OCI-LY1 (cell line): ENCODE measurements at regions not wholly inside any gene's neighbourhood (a gene's known extent, or its start where the extent isn't known, plus 50 kb on each side); places are given as distances from the start of the nearest gene placed in this dataset.

Experiments
- EZH2 ChIP-seq: fragments of 200-600 bp; sonication (generic), shearing (Covaris generic); IDR thresholded peaks from 2 replicates; pipeline ENCODE4 v1.8.0; 2017; ENCODE audit warnings: borderline replicate concordance, mixed run types, mild to moderate bottlenecking, antibody characterized with exemption, low read length, moderate library complexity, mixed read lengths
- TF ChIP-seq, protein P1 (sequence below): fragments of 200-600 bp; sonication (generic), shearing (Covaris generic); IDR thresholded peaks from 2 replicates; pipeline ENCODE4 v1.5.1; 2017; ENCODE audit warnings: mild to moderate bottlenecking, antibody characterized with exemption, low read length, moderate library complexity, mixed read lengths

DNA sequence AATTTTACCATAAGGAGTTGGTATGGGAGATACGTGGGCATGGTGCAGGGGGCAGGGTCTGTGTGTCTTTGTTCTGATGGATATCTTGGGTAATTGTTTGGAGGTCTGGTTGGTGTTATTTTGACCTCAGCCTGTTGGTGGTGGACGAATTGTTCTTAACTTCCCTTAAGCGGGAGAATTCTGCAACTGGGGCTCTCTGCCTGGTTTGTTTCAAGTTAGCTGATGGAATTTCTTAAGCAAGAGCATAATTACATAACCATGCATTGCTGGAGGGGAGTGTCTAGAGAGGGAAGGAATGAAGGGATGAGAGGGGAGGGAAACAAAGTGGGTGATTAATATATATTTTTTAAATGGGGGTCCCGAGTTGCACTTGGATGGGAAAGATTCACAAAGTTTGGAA lies 908.5 kb upstream of the RAG2 start:
- TF ChIP-seq, protein P1, sequence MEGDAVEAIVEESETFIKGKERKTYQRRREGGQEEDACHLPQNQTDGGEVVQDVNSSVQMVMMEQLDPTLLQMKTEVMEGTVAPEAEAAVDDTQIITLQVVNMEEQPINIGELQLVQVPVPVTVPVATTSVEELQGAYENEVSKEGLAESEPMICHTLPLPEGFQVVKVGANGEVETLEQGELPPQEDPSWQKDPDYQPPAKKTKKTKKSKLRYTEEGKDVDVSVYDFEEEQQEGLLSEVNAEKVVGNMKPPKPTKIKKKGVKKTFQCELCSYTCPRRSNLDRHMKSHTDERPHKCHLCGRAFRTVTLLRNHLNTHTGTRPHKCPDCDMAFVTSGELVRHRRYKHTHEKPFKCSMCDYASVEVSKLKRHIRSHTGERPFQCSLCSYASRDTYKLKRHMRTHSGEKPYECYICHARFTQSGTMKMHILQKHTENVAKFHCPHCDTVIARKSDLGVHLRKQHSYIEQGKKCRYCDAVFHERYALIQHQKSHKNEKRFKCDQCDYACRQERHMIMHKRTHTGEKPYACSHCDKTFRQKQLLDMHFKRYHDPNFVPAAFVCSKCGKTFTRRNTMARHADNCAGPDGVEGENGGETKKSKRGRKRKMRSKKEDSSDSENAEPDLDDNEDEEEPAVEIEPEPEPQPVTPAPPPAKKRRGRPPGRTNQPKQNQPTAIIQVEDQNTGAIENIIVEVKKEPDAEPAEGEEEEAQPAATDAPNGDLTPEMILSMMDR: no peak
- no peak for TF ChIP-seq EZH2
